ENCODE measurements at regions not wholly inside any gene's neighbourhood (a gene's known extent, or its start where the extent isn't known, plus 50 kb on each side); places are given as distances from the start of the nearest gene placed in this dataset.

DNA sequence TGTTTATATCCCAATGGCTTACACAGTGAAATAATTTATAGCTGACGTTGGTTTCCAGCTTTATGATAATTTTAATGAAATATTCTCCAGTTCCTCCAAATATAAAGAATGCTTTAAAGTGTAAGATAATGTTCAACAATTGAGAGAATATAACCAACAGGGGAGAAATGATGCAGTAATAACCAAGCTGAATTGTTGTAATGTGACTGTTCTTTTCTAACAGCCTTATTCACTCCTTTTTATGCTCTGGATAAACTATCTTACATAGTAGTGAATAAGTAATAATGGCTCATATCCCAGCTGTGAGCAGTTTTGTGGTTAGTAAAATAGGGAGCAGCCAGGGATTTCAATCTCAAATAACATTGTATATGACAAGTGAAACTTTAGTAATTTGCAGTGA is 2348.7 kb upstream of the ACO1 start:
- TF ChIP-seq, protein P1, sequence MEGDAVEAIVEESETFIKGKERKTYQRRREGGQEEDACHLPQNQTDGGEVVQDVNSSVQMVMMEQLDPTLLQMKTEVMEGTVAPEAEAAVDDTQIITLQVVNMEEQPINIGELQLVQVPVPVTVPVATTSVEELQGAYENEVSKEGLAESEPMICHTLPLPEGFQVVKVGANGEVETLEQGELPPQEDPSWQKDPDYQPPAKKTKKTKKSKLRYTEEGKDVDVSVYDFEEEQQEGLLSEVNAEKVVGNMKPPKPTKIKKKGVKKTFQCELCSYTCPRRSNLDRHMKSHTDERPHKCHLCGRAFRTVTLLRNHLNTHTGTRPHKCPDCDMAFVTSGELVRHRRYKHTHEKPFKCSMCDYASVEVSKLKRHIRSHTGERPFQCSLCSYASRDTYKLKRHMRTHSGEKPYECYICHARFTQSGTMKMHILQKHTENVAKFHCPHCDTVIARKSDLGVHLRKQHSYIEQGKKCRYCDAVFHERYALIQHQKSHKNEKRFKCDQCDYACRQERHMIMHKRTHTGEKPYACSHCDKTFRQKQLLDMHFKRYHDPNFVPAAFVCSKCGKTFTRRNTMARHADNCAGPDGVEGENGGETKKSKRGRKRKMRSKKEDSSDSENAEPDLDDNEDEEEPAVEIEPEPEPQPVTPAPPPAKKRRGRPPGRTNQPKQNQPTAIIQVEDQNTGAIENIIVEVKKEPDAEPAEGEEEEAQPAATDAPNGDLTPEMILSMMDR (tag by site-specific recombination; IDR thresholded peaks at IDR 0.05) = no peak
- no peak for TF ChIP-seq SP7 (tag by site-specific recombination; IDR thresholded peaks at IDR 0.05)
- TF ChIP-seq ZNF501 (tag by site-specific recombination; IDR thresholded peaks at IDR 0.05) = no peak
- no peak for TF ChIP-seq ZNF274 (IDR thresholded peaks at IDR 0.05; ENCODE audit: low read length)
- TF ChIP-seq ZNF274 (tag by site-specific recombination; IDR thresholded peaks at IDR 0.05; ENCODE audit: borderline replicate concordance) = no peak
- TF ChIP-seq, protein P2, sequence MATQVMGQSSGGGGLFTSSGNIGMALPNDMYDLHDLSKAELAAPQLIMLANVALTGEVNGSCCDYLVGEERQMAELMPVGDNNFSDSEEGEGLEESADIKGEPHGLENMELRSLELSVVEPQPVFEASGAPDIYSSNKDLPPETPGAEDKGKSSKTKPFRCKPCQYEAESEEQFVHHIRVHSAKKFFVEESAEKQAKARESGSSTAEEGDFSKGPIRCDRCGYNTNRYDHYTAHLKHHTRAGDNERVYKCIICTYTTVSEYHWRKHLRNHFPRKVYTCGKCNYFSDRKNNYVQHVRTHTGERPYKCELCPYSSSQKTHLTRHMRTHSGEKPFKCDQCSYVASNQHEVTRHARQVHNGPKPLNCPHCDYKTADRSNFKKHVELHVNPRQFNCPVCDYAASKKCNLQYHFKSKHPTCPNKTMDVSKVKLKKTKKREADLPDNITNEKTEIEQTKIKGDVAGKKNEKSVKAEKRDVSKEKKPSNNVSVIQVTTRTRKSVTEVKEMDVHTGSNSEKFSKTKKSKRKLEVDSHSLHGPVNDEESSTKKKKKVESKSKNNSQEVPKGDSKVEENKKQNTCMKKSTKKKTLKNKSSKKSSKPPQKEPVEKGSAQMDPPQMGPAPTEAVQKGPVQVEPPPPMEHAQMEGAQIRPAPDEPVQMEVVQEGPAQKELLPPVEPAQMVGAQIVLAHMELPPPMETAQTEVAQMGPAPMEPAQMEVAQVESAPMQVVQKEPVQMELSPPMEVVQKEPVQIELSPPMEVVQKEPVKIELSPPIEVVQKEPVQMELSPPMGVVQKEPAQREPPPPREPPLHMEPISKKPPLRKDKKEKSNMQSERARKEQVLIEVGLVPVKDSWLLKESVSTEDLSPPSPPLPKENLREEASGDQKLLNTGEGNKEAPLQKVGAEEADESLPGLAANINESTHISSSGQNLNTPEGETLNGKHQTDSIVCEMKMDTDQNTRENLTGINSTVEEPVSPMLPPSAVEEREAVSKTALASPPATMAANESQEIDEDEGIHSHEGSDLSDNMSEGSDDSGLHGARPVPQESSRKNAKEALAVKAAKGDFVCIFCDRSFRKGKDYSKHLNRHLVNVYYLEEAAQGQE (tag by site-specific recombination; IDR thresholded peaks at IDR 0.05) = no peak
- TF ChIP-seq ZNF416 (tag by site-specific recombination; IDR thresholded peaks at IDR 0.05) = no peak
- TF ChIP-seq, protein P3, sequence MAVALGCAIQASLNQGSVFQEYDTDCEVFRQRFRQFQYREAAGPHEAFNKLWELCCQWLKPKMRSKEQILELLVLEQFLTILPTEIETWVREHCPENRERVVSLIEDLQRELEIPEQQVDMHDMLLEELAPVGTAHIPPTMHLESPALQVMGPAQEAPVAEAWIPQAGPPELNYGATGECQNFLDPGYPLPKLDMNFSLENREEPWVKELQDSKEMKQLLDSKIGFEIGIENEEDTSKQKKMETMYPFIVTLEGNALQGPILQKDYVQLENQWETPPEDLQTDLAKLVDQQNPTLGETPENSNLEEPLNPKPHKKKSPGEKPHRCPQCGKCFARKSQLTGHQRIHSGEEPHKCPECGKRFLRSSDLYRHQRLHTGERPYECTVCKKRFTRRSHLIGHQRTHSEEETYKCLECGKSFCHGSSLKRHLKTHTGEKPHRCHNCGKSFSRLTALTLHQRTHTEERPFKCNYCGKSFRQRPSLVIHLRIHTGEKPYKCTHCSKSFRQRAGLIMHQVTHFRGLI (tag by site-specific recombination; IDR thresholded peaks at IDR 0.05) = no peak
- TF ChIP-seq ZSCAN30 (tag by site-specific recombination; IDR thresholded peaks at IDR 0.05) = no peak
- TF ChIP-seq ZNF121 (tag by site-specific recombination; IDR thresholded peaks at IDR 0.05) = no peak
- TF ChIP-seq ZBTB21 (tag by site-specific recombination; IDR thresholded peaks at IDR 0.05) = no peak
- no peak for TF ChIP-seq ZNF24 (tag by site-specific recombination; IDR thresholded peaks at IDR 0.05)
- TF ChIP-seq YY1 (tag by site-specific recombination; IDR thresholded peaks at IDR 0.05) = no peak
- TF ChIP-seq ZNF549 (tag by site-specific recombination; IDR thresholded peaks at IDR 0.05) = no peak
- TF ChIP-seq, protein P4, sequence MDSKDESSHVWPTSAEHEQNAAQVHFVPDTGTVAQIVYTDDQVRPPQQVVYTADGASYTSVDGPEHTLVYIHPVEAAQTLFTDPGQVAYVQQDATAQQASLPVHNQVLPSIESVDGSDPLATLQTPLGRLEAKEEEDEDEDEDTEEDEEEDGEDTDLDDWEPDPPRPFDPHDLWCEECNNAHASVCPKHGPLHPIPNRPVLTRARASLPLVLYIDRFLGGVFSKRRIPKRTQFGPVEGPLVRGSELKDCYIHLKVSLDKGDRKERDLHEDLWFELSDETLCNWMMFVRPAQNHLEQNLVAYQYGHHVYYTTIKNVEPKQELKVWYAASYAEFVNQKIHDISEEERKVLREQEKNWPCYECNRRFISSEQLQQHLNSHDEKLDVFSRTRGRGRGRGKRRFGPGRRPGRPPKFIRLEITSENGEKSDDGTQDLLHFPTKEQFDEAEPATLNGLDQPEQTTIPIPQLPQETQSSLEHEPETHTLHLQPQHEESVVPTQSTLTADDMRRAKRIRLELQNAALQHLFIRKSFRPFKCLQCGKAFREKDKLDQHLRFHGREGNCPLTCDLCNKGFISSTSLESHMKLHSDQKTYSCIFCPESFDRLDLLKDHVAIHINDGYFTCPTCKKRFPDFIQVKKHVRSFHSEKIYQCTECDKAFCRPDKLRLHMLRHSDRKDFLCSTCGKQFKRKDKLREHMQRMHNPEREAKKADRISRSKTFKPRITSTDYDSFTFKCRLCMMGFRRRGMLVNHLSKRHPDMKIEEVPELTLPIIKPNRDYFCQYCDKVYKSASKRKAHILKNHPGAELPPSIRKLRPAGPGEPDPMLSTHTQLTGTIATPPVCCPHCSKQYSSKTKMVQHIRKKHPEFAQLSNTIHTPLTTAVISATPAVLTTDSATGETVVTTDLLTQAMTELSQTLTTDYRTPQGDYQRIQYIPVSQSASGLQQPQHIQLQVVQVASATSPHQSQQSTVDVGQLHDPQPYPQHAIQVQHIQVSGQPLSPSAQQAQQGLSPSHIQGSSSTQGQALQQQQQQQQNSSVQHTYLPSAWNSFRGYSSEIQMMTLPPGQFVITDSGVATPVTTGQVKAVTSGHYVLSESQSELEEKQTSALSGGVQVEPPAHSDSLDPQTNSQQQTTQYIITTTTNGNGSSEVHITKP (tag by site-specific recombination; IDR thresholded peaks at IDR 0.05) = no peak

Measured in HEK293 (cell line).